ENCODE measurements at regions not wholly inside any gene's neighbourhood (a gene's known extent, or its start where the extent isn't known, plus 50 kb on each side); places are given as distances from the start of the nearest gene placed in this dataset.

- H3K9ac ChIP-seq (ENCODE audit: low read depth, low read length) = no peak overlapping the region
- no peaks in the 10 kb centered on the region for H3K36me3 ChIP-seq (ENCODE audit: insufficient read depth, low read length)
- no peaks in the 10 kb centered on the region for H3K9me3 ChIP-seq (ENCODE audit: control insufficient read depth, insufficient read depth, low read length)
- no peaks in the 10 kb centered on the region for H3K4me1 ChIP-seq (ENCODE audit: insufficient read depth, low read length)
Observed at GRCh38 chr16:51814617-51815016, 663.5 kb upstream of the SALL1 start.

- Histone ChIP-seq H3K36me3 (ENCODE audit: insufficient read depth, low read length) (no peaks in the 10 kb centered on the region), H3K9me3 (ENCODE audit: control insufficient read depth, insufficient read depth, low read length) (no peaks in the 10 kb centered on the region), H3K4me1 (ENCODE audit: insufficient read depth, low read length) (no peaks in the 10 kb centered on the region), H3K9ac (ENCODE audit: low read depth, low read length) (no peak overlapping the region)
Observed at GRCh38 chr16:51813609-51814008, 662.5 kb upstream of the SALL1 start.

- Histone ChIP-seq H3K9ac (ENCODE audit: low read depth, low read length) (no peak overlapping the region), H3K36me3 (ENCODE audit: insufficient read depth, low read length) (no peaks in the 10 kb centered on the region), H3K4me1 (ENCODE audit: insufficient read depth, low read length) (no peaks in the 10 kb centered on the region)
Observed at GRCh38 chr16:51812945-51813344, 661.9 kb upstream of the SALL1 start.

DNA sequence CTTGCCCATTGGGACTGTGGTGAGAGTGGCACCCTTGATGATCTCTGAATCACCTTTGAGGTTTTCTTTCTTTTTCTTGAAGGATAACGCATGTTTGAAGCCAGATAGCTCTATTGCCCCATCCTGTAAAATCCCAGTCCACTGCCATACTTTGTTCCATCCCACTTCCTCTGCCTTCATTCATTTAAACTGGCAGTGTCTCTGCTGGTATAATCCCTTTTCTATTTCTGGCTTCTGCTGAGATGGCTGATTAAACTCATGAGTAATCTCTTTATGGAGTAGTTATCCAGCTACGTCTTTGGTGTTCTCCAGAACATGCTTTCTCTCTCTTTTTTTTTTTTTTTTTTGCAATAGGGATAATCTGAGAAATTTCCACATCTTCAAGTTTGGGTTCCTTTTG, 656.5 kb upstream of the SALL1 start:
- no peaks in the 10 kb centered on the region for H3K36me3 ChIP-seq (ENCODE audit: insufficient read depth, low read length)
- no peaks in the 10 kb centered on the region for H3K9me3 ChIP-seq (ENCODE audit: control insufficient read depth, insufficient read depth, low read length)
- no peaks in the 10 kb centered on the region for H3K4me1 ChIP-seq (ENCODE audit: insufficient read depth, low read length)
- no peak overlapping the region for H3K9ac ChIP-seq (ENCODE audit: low read depth, low read length)

More at GRCh38 chr16:51812945-51813344, 661.9 kb upstream of the SALL1 start:
- H3K9me3 ChIP-seq (ENCODE audit: control insufficient read depth, insufficient read depth, low read length) = no peaks in the 10 kb centered on the region

- H3K9me3 ChIP-seq (ENCODE audit: control insufficient read depth, insufficient read depth, low read length) = no peaks in the 10 kb centered on the region; the same call in 1 of the 2 replicates
- H3K9ac ChIP-seq (ENCODE audit: low read depth, low read length) = no peak overlapping the region
- no peaks in the 10 kb centered on the region for H3K4me1 ChIP-seq (ENCODE audit: insufficient read depth, low read length)
- no peaks in the 10 kb centered on the region for H3K36me3 ChIP-seq (ENCODE audit: insufficient read depth, low read length)
Observed at GRCh38 chr16:51801635-51802034, 650.6 kb upstream of the SALL1 start.

- no peaks in the 10 kb centered on the region for H3K36me3 ChIP-seq (ENCODE audit: insufficient read depth, low read length)
- H3K9me3 ChIP-seq (ENCODE audit: control insufficient read depth, insufficient read depth, low read length) = no peaks in the 10 kb centered on the region; the same call in 1 of the 2 replicates
- no peak overlapping the region for H3K9ac ChIP-seq (ENCODE audit: low read depth, low read length)
- H3K4me1 ChIP-seq (ENCODE audit: insufficient read depth, low read length) = no peaks in the 10 kb centered on the region
Observed at GRCh38 chr16:51797669-51798259, 646.7 kb upstream of the SALL1 start.

GRCh38 chr16:51779240-51779639, 628.2 kb upstream of the SALL1 start:
- Histone ChIP-seq H3K9ac (ENCODE audit: low read depth, low read length) (no peak overlapping the region), H3K4me1 (ENCODE audit: insufficient read depth, low read length) (no peaks in the 10 kb centered on the region), H3K36me3 (ENCODE audit: insufficient read depth, low read length) (no peaks in the 10 kb centered on the region), H3K9me3 (ENCODE audit: control insufficient read depth, insufficient read depth, low read length) (no peaks in the 10 kb centered on the region)

DNA sequence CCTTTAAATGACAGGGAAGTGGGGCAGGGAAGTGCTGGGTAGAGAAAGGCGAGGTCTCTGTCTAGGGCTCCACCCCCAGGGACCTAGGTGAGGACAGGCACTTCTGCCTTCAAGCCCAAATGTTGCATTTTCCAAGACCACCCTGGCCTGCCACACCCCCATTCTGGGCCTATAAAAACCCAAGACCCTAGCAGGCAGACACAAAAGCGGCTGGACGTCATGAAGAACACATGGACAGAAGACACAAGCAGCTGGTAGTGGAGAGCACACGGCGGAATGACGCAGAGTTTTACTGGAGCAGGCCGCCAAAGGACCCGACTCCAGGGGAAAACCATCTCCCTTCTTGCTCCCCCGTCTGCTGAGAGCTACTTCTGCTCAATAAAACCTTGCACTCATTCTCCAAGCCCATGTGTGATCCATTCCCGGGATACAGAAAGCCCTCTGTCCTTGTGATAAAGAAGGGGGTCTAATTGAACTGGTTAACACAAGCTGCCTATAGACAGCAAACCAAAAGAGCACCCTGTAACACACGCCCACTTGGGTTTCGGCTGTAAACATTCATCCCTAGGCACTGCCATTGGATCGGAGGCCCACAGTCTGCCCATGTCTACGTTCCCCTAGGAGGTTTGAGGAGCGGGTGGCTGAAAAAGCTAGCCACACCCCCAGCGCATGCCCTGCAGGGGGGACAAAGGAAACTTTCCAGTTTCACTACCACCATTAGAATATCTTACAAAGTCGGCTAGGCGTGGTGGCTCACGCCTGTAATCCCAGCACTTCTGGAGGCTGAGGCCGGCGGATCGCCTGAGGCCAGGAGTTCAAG, 622.2 kb upstream of the SALL1 start:
- Histone ChIP-seq H3K9ac (ENCODE audit: low read depth, low read length) (peak overlapping the region; percentile 58; the same call in 1 of the 2 replicates), H3K4me1 (ENCODE audit: insufficient read depth, low read length) (no peaks in the 10 kb centered on the region), H3K36me3 (ENCODE audit: insufficient read depth, low read length) (no peaks in the 10 kb centered on the region), H3K9me3 (ENCODE audit: control insufficient read depth, insufficient read depth, low read length) (no peaks in the 10 kb centered on the region)

DNA sequence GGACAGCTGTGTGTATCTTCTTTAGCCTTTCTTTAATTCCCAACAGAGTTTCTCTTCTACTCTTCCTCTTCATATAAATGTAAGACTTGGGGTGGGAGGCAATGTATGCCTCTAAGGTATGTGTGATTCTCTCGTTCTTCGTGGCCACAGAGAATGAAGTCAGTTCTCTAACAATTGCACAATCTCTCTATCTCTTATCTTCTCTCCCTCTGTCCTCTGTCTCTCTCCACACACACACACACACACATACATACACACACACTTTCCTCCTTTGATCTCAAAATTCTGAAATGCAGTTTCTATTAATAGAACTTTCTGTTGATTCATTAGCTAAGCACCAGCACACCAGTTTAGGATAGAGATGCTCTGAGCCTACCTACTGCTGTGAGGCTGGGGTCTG, 615.7 kb upstream of the SALL1 start:
- no peaks in the 10 kb centered on the region for H3K36me3 ChIP-seq (ENCODE audit: insufficient read depth, low read length)
- no peaks in the 10 kb centered on the region for H3K9me3 ChIP-seq (ENCODE audit: control insufficient read depth, insufficient read depth, low read length)
- peaks cover 17% of the 10 kb centered on the region for H3K4me1 ChIP-seq (ENCODE audit: insufficient read depth, low read length)
- H3K9ac ChIP-seq (ENCODE audit: low read depth, low read length) = no peak overlapping the region

- Histone ChIP-seq H3K9me3 (ENCODE audit: control insufficient read depth, insufficient read depth, low read length) (no peaks in the 10 kb centered on the region), H3K36me3 (ENCODE audit: insufficient read depth, low read length) (no peaks in the 10 kb centered on the region), H3K9ac (ENCODE audit: low read depth, low read length) (no peak overlapping the region), H3K4me1 (ENCODE audit: insufficient read depth, low read length) (peaks cover 26% of the 10 kb centered on the region)
Observed at GRCh38 chr16:51763072-51763661, 612.1 kb upstream of the SALL1 start.

DNA sequence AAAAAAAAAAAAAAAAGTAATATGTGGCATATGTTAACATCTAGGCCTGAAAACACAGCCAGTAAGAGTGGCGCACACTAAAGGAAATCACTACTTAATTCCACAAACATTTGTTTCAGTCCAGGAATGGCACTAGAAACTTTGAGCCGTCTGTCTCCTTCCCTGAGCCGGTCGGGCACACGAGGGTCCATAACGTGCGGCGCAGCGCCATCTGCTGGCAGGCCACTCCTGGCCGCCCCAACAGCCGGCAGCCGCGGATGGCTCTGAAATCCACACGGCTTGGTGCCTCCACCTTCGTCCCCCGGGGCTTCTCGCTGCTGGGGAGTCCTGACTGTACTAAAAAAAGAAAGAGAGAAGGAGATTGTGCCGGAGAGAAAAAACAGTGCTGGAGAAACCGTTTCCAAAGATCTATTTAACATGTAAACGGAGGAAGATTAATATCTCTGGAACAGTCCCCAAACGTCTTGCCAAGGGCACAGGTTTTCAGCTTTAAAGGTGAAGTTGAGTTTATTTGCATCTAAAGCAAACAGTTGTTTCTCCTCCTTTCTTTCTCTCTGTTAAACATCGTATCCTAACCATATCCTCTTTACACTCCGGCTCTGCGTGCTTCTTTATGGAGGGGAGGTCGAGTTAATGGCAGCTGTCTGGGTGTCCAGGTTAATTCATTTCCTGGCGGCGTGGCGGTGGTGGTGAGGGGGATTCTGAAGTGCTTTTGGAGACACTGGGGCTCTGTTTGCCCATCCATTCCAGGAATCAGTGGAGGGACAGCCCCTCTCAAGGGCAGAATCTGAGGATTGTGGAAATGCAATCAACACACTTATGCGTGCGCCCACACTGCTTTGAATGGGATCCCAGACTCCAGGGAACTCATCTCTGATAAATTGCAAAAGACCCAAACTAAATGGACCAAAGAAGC, 611.3 kb upstream of the SALL1 start:
- Histone ChIP-seq H3K36me3 (ENCODE audit: insufficient read depth, low read length) (no peaks in the 10 kb centered on the region), H3K9me3 (ENCODE audit: control insufficient read depth, insufficient read depth, low read length) (no peaks in the 10 kb centered on the region), H3K4me1 (ENCODE audit: insufficient read depth, low read length) (peaks cover 26% of the 10 kb centered on the region), H3K9ac (ENCODE audit: low read depth, low read length) (peak overlapping the region; percentile 9; the same call in 1 of the 2 replicates)

DNA sequence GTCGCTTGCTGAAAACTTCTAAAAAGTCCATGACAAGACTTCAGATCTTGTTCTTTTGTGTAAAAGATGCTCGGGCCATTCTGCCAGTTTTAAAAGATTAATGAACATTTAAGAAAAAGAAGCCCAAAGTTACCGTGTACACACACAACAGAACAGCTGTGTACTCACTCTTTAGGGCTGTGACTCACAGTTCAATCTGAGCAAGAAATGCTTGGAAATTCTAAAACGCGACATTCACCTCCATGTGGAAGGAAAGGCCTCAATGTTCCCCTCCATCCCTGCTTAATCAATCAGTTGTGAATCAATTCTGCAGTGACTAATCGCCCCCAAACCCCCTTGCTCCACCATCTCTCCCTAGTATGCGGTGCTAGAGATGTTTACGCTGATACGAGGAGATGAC, 609.9 kb upstream of the SALL1 start:
- no peaks in the 10 kb centered on the region for H3K36me3 ChIP-seq (ENCODE audit: insufficient read depth, low read length)
- H3K9ac ChIP-seq (ENCODE audit: low read depth, low read length) = no peak overlapping the region
- H3K9me3 ChIP-seq (ENCODE audit: control insufficient read depth, insufficient read depth, low read length) = no peaks in the 10 kb centered on the region
- H3K4me1 ChIP-seq (ENCODE audit: insufficient read depth, low read length) = peaks cover 28% of the 10 kb centered on the region

DNA sequence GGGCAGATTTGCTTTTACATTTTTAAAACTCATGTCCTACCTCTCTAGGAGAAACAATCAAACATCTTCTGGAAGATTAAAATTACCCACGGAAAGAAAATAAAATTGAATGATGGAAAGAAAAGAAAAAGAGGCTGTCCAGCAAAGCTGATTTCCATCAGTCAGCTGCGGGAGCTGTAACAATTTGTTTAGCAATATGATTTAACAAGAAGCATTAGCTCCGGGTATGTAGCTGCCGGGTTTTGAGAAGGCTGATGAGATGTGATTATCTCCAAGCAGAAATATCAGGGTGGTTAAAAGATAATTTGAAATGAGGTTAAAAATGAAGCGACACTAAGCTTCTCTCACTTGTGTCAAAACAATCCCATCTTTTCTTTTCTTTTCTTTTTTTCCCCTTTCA, 608.9 kb upstream of the SALL1 start:
- Histone ChIP-seq H3K9ac (ENCODE audit: low read depth, low read length) (no peak overlapping the region), H3K36me3 (ENCODE audit: insufficient read depth, low read length) (no peaks in the 10 kb centered on the region), H3K9me3 (ENCODE audit: control insufficient read depth, insufficient read depth, low read length) (no peaks in the 10 kb centered on the region), H3K4me1 (ENCODE audit: insufficient read depth, low read length) (peaks cover 35% of the 10 kb centered on the region)

GRCh38 chr16:51759329-51759728, 608.3 kb upstream of the SALL1 start:
- Histone ChIP-seq H3K9ac (ENCODE audit: low read depth, low read length) (no peak overlapping the region), H3K36me3 (ENCODE audit: insufficient read depth, low read length) (no peaks in the 10 kb centered on the region), H3K4me1 (ENCODE audit: insufficient read depth, low read length) (peaks cover 41% of the 10 kb centered on the region), H3K9me3 (ENCODE audit: control insufficient read depth, insufficient read depth, low read length) (no peaks in the 10 kb centered on the region)
